H54 (cell line): ENCODE measurements at regions not wholly inside any gene's neighbourhood (a gene's known extent, or its start where the extent isn't known, plus 50 kb on each side); places are given as distances from the start of the nearest gene placed in this dataset.

Experiments used
- DNase-seq: peaks from one replicate; pipeline ENCODE4 v3.0.0; 2011; ENCODE audit warnings: low spot score, mixed read lengths; ENCODE audit not compliant: insufficient read length
- FAIRE-seq: peaks from 3 replicates; lab custom pipeline; 2011; peaks lifted over from hg19 to GRCh38; lab: Jason Lieb, UNC
- POLR2A ChIP-seq: IDR thresholded peaks from 2 replicates; pipeline ENCODE4 v1.6.1; 2011; ENCODE audit warnings: low read depth, mild to moderate bottlenecking, low read length

GRCh38 chr3:166788936-166789335, 591.2 kb downstream of the ZBBX start:
- FAIRE-seq: no peak
- TF ChIP-seq POLR2A: no peak
- no peak for DNase-seq

GRCh38 chr3:166785876-166786275, 594.2 kb downstream of the ZBBX start:
- DNase-seq (no peak), FAIRE-seq (no peak)
- no peak for TF ChIP-seq POLR2A

- FAIRE-seq (no peak), DNase-seq (no peak)
- TF ChIP-seq POLR2A: no peak
Observed at GRCh38 chr3:166783206-166783605, 596.9 kb downstream of the ZBBX start.

GRCh38 chr3:166764698-166765318, 615.3 kb downstream of the ZBBX start:
- no peak for DNase-seq
- no peak for FAIRE-seq
- no peak for TF ChIP-seq POLR2A

- FAIRE-seq: no peak
Observed at GRCh38 chr3:166759736-166760513, 620.2 kb downstream of the ZBBX start.

GRCh38 chr3:166752214-166752613, 627.9 kb downstream of the ZBBX start:
- TF ChIP-seq POLR2A: no peak
- no peak for FAIRE-seq
- DNase-seq: no peak

More at GRCh38 chr3:166759736-166760513, 620.2 kb downstream of the ZBBX start:
- no peak for TF ChIP-seq POLR2A
- DNase-seq: no peak

GRCh38 chr3:166743481-166744134, 636.5 kb downstream of the ZBBX start:
- DNase-seq (no peak), FAIRE-seq (no peak)
- no peak for TF ChIP-seq POLR2A

- no peak for FAIRE-seq
- TF ChIP-seq POLR2A: no peak
Observed at GRCh38 chr3:166734734-166735133, 645.4 kb downstream of the ZBBX start.

GRCh38 chr3:166731701-166732100, 648.4 kb downstream of the ZBBX start:
- FAIRE-seq: no peak
- DNase-seq: no peak
- TF ChIP-seq POLR2A: no peak

More at GRCh38 chr3:166734734-166735133, 645.4 kb downstream of the ZBBX start:
- DNase-seq: no peak

GRCh38 chr3:166721466-166721865, 658.6 kb downstream of the ZBBX start:
- DNase-seq: no peak
- no peak for TF ChIP-seq POLR2A
- no peak for FAIRE-seq

GRCh38 chr3:166714206-166714605, 665.9 kb downstream of the ZBBX start:
- FAIRE-seq: no peak
- DNase-seq: no peak
- no peak for TF ChIP-seq POLR2A

- DNase-seq (no peak), FAIRE-seq (no peak)
- TF ChIP-seq POLR2A: no peak
Observed at GRCh38 chr3:166713787-166714186, 666.3 kb downstream of the ZBBX start.

- no peak for TF ChIP-seq POLR2A
- FAIRE-seq: no peak
- DNase-seq: no peak
Observed at GRCh38 chr3:166706094-166706493, 674.0 kb downstream of the ZBBX start.

GRCh38 chr3:166697495-166697894, 682.6 kb downstream of the ZBBX start:
- DNase-seq (no peak), FAIRE-seq (no peak)
- TF ChIP-seq POLR2A: no peak

- no peak for TF ChIP-seq POLR2A
- no peak for FAIRE-seq
- DNase-seq: no peak
Observed at GRCh38 chr3:166696103-166696502, 684.0 kb downstream of the ZBBX start.
